Adrenal gland (tissue), 9 donors: ENCODE measurements at regions not wholly inside any gene's neighbourhood (a gene's known extent, or its start where the extent isn't known, plus 50 kb on each side); places are given as distances from the start of the nearest gene placed in this dataset.

ENCODE experiments used
- DNase-seq, 7 donors: peaks; one replicate each; pipeline ENCODE4 v3.0.0-alpha.2; 2019 to 2020
- H3K27ac ChIP-seq, 5 donors: fragments of 200-600 bp; sonication (generic) in 4 of 5; 1 replicate in 3 of 5; 2 replicates in 2 of 5; pipeline versions ENCODE4 v1.5.1 to v1.8.0; 2016 to 2020; ENCODE audit warnings: mild to moderate bottlenecking in 1 of 5
- H3K27me3 ChIP-seq: fragments of 200-600 bp; 2 replicates; pipeline ENCODE4 v1.8.0; 2021
- H3K36me3 ChIP-seq, 2 donors: fragments of 200-600 bp; replicated peaks in 1 of 2; 1 replicate in 1 of 2; 2 replicates in 1 of 2; pipeline versions ENCODE4 v1.5.1 to v1.8.0; 2018 to 2022
- H3K4me1 ChIP-seq, 2 donors: fragments of 200-600 bp; replicated peaks in 1 of 2; 1 replicate in 1 of 2; 2 replicates in 1 of 2; pipeline versions ENCODE4 v1.5.1 to v1.8.0; 2018 to 2021
- H3K4me3 ChIP-seq, 4 donors: fragments of 200-600 bp; sonication (generic) in 3 of 4; one replicate each; pipeline ENCODE4 v1.5.1; 2016 to 2018
- H3K9me3 ChIP-seq, 3 donors: fragments of 200-600 bp; sonication (generic) in 1 of 3; replicated peaks in 1 of 3; 1 replicate in 2 of 3; 2 replicates in 1 of 3; pipeline versions ENCODE4 v1.5.1 to v1.8.0; 2016 to 2021
- POLR2A ChIP-seq, 2 donors: fragments of 450-650 bp; IDR thresholded peaks; one replicate each; pipeline ENCODE4 v1.6.1; 2017; ENCODE audit warnings: antibody characterized with exemption in 2 of 2, mild to moderate bottlenecking in 2 of 2, moderate library complexity in 1 of 2
- WGBS, 4 donors: extraction: QIAGEN DNeasy Blood & Tissue Kit in 2 of 4; methylation state at CpG; one replicate each; pipeline versions ENCODE4 v1.1.5 to v1.1.7; 2013 to 2017; 5-methylcytosine and 5-hydroxymethylcytosine counted together
- intact Hi-C, 2 donors: fragments of 100-400 bp; cut with DNase I; formaldehyde crosslinking; loops; one replicate each; pipeline versions ENCODE4 v1.14.1 to v1.15.0; 2022 to 2023
- TF ChIP-seq, protein P1 (sequence below), 6 experiments: fragments of 450-650 bp in 4 of 6; fragments of 200-600 bp in 2 of 6; sonication (generic) in 1 of 6; IDR thresholded peaks; 1 replicate in 5 of 6; 2 replicates in 1 of 6; pipeline versions ENCODE4 v1.5.1 to v1.8.0; 2016 to 2021; ENCODE audit warnings: antibody characterized with exemption in 6 of 6, mild to moderate bottlenecking in 2 of 6, moderate library complexity in 1 of 6
- donor health status: healthy with polysubstance abuse.
- donor health status: Bipolar disorder and iron deficiency.
- donor health status: DM: yes; HTN: yes; CAD: no.
- donor health status: DM: no; HTN: no; CAD: no.
- donor health status: DM: no; HTN: no; CAD: no.

DNA sequence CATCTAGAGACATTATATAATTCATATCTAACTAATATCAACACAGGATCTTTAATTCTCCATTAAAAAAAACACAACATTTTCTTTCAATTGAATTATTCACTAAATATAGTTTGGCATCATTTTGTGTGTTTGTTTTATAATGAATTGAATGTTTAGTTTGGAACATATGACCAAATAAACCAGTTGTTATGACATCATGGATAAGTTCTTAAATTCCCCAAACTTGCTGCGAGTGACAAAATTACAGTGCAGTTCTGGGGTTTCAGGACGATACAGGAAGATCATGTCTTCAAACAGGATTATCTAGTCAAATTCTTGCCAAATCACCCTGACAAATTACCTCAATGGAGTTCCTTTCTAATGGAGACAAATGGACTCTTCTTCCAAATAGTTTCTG, 473.6 kb downstream of the EPM2A start:
- Histone ChIP-seq H3K4me1 (no peaks in the 10 kb centered on the region), H3K36me3 (no peaks in the 10 kb centered on the region), H3K9me3 (no peaks in the 10 kb centered on the region), H3K27me3 (no peaks in the 10 kb centered on the region), H3K4me3 (no peak overlapping the region), H3K27ac (no peak overlapping the region)
- WGBS, 4 donors, result 69 to 79% (median 72%) methylated on average over 2 of the region's 2 CpGs
- TF ChIP-seq POLR2A (IDR thresholded peaks at IDR 0.05), result no peak
- TF ChIP-seq, protein P1, sequence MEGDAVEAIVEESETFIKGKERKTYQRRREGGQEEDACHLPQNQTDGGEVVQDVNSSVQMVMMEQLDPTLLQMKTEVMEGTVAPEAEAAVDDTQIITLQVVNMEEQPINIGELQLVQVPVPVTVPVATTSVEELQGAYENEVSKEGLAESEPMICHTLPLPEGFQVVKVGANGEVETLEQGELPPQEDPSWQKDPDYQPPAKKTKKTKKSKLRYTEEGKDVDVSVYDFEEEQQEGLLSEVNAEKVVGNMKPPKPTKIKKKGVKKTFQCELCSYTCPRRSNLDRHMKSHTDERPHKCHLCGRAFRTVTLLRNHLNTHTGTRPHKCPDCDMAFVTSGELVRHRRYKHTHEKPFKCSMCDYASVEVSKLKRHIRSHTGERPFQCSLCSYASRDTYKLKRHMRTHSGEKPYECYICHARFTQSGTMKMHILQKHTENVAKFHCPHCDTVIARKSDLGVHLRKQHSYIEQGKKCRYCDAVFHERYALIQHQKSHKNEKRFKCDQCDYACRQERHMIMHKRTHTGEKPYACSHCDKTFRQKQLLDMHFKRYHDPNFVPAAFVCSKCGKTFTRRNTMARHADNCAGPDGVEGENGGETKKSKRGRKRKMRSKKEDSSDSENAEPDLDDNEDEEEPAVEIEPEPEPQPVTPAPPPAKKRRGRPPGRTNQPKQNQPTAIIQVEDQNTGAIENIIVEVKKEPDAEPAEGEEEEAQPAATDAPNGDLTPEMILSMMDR (IDR thresholded peaks at IDR 0.05), result no peak
- DNase-seq, result no peak
- intact Hi-C loops, result no loop called here

DNA sequence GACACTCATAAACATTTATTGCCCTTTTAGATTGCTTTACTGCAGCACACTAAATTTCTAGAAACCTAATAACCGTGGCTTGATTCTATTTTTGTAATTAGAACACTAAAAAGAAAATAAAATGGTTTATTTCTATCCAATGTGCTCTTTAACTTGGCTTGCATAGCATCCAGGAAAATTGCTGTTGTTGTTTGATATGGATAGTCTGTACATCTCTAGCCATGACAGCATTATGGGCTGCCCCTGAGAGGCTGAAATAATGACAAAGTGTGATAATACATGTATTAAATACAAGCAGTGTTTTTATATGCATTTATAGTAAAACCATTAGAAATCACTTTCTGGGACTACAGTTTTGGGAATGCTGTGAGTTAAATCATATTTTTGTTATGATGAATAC, 472.5 kb downstream of the EPM2A start:
- Histone ChIP-seq H3K9me3 (no peaks in the 10 kb centered on the region), H3K36me3 (no peaks in the 10 kb centered on the region), H3K4me1 (no peaks in the 10 kb centered on the region), H3K27me3 (no peaks in the 10 kb centered on the region), H3K4me3 (no peak overlapping the region), H3K27ac (no peak overlapping the region)
- DNase-seq, result no peak
- no peak for TF ChIP-seq POLR2A (IDR thresholded peaks at IDR 0.05)
- TF ChIP-seq, protein P1 (IDR thresholded peaks at IDR 0.05), result no peak
- intact Hi-C loops, result no loop called here
- WGBS, 4 donors, result 52 to 59% (median 57%) methylated on average over 1 of the region's 1 CpG

DNA sequence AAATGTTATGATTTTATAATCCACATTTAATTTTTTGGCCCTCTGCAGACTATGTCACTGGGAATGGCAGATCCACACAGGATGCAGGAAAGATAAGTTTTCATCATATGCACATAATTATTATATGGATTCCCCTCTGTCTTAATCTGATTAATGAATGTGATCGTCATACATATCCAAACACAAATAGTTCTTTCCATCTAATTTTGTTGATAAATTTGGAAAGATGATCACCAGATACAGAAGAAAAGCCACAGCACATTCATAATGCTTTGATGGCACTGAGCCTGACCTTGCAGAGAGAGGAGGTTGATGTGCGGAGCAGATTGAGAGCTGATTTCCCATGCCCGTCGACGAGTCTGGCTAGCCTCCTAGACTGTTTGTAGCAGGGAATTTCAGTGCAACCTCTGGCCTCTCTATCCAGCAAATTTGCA, 471.5 kb downstream of the EPM2A start:
- WGBS, 4 donors, result 21 to 37% (median 31%) methylated on average over 5 of the region's 5 CpGs
- no peaks in the 10 kb centered on the region for H3K9me3 ChIP-seq
- TF ChIP-seq, protein P1 (IDR thresholded peaks at IDR 0.05), result no peak
- no peak for TF ChIP-seq POLR2A (IDR thresholded peaks at IDR 0.05)
- peak in 1 of 7 donors; percentile 5 for DNase-seq
- H3K27me3 ChIP-seq, result no peaks in the 10 kb centered on the region
- no peak overlapping the region for H3K27ac ChIP-seq
- H3K4me3 ChIP-seq, result no peak overlapping the region
- H3K36me3 ChIP-seq, result no peaks in the 10 kb centered on the region
- intact Hi-C loops, result no loop called here
- no peaks in the 10 kb centered on the region for H3K4me1 ChIP-seq

DNA sequence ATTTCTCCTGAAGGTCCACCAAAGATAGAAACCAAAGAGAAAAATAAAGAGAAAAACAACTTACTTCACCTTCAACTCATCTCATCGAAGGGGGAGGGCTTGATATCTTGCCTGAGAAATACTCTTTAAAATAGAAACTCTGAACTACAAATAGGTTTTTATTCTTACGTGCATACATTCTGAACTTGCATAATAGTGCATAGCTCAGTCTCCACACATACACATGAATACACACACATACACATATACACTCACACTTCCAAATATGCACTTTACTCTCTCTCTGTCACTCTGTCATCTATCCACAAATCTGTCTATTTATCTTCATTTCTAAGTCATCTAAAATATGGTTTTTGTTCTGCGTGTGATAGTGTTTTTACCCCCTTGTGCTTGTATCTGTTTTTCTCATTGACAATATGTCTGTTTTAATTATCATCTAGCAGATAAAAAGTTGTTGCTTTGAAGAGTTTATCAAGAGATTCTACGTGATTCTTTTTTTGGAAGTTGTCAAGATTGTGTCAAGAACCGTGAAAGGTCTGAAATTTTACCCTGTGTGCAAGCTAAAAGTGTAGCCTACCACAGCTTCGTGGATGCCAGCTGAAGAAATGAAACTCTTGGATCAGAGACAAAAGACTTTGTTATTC, 468.8 kb downstream of the EPM2A start:
- intact Hi-C loops, result no loop called here
- Histone ChIP-seq H3K27me3 (no peaks in the 10 kb centered on the region), H3K4me3 (no peak overlapping the region), H3K9me3 (no peaks in the 10 kb centered on the region), H3K27ac (no peak overlapping the region), H3K36me3 (no peaks in the 10 kb centered on the region), H3K4me1 (no peaks in the 10 kb centered on the region)
- no peak for DNase-seq
- no peak for TF ChIP-seq POLR2A (IDR thresholded peaks at IDR 0.05)
- WGBS, 4 donors, result 76 to 80% (median 77%) methylated on average over 6 of the region's 6 CpGs
